Mucosa of gallbladder (tissue), 1 donor: ENCODE measurements at regions not wholly inside any gene's neighbourhood (a gene's known extent, or its start where the extent isn't known, plus 50 kb on each side); places are given as distances from the start of the nearest gene placed in this dataset.

ENCODE experiments used
- DNase-seq: peaks from one replicate; pipeline ENCODE4 v3.0.0-alpha.2; 2020; ENCODE audit warnings: low spot score
- donor health status: DM: no; HTN: no; CAD: no.

- DNase-seq: no peak
Observed at GRCh38 chr13:85298387-85298924, 500.8 kb downstream of the SLITRK6 start.

GRCh38 chr13:85288698-85289097 lies 510.5 kb downstream of the SLITRK6 start:
- no peak for DNase-seq

GRCh38 chr13:85287528-85287927 lies 511.7 kb downstream of the SLITRK6 start:
- DNase-seq: no peak

- no peak for DNase-seq
Observed at GRCh38 chr13:85286081-85286480, 513.1 kb downstream of the SLITRK6 start.

GRCh38 chr13:85284349-85284748 lies 514.9 kb downstream of the SLITRK6 start:
- DNase-seq: no peak

- no peak for DNase-seq
Observed at GRCh38 chr13:85283408-85283807, 515.8 kb downstream of the SLITRK6 start.

GRCh38 chr13:85282876-85283275 lies 516.3 kb downstream of the SLITRK6 start:
- DNase-seq: no peak

- no peak for DNase-seq
Observed at GRCh38 chr13:85278851-85279250, 520.4 kb downstream of the SLITRK6 start.

GRCh38 chr13:85277748-85278147 lies 521.5 kb downstream of the SLITRK6 start:
- no peak for DNase-seq

- DNase-seq: no peak
Observed at GRCh38 chr13:85266771-85267170, 532.4 kb downstream of the SLITRK6 start.

GRCh38 chr13:85266331-85266730 lies 532.9 kb downstream of the SLITRK6 start:
- no peak for DNase-seq

GRCh38 chr13:85265296-85265695 lies 533.9 kb downstream of the SLITRK6 start:
- no peak for DNase-seq

GRCh38 chr13:85262499-85262898 lies 536.7 kb downstream of the SLITRK6 start:
- DNase-seq: no peak

- DNase-seq: no peak
Observed at GRCh38 chr13:85261757-85262346, 537.4 kb downstream of the SLITRK6 start.

GRCh38 chr13:85260896-85261295 lies 538.3 kb downstream of the SLITRK6 start:
- DNase-seq: no peak

GRCh38 chr13:85255978-85256377 lies 543.2 kb downstream of the SLITRK6 start:
- no peak for DNase-seq

GRCh38 chr13:85254641-85255040 lies 544.6 kb downstream of the SLITRK6 start:
- DNase-seq: no peak

GRCh38 chr13:85249151-85249550 lies 550.1 kb downstream of the SLITRK6 start:
- DNase-seq: no peak

- DNase-seq: no peak
Observed at GRCh38 chr13:85247780-85248179, 551.4 kb downstream of the SLITRK6 start.

- no peak for DNase-seq
Observed at GRCh38 chr13:85243831-85244230, 555.4 kb downstream of the SLITRK6 start.

- no peak for DNase-seq
Observed at GRCh38 chr13:85241060-85241459, 558.2 kb downstream of the SLITRK6 start.

- no peak for DNase-seq
Observed at GRCh38 chr13:85236413-85236812, 562.8 kb downstream of the SLITRK6 start.

GRCh38 chr13:85230691-85231093 lies 568.5 kb downstream of the SLITRK6 start:
- no peak for DNase-seq

- no peak for DNase-seq
Observed at GRCh38 chr13:85228692-85229091, 570.5 kb downstream of the SLITRK6 start.
